SU-DHL-6 (cell line): ENCODE measurements at regions not wholly inside any gene's neighbourhood (a gene's known extent, or its start where the extent isn't known, plus 50 kb on each side); places are given as distances from the start of the nearest gene placed in this dataset.
"Not testable (repeated sequence)": the region's sequence is repeated elsewhere in the genome, so short reads cannot be mapped to it uniquely, and the experiment has no call there.

Experiments
- H2AFZ ChIP-seq: fragments of 200-600 bp; sonication (generic); 2 replicates; pipeline ENCODE4 v1.6.1; 2014; ENCODE audit warnings: low read depth, mild to moderate bottlenecking, moderate library complexity, mixed read lengths, antibody characterized with exemption, low read length; ENCODE audit not compliant: severe bottlenecking
- H3F3A ChIP-seq: fragments of 200-600 bp; shearing (Covaris generic); 2 replicates; pipeline ENCODE4 v1.6.0; 2016; ENCODE audit warnings: antibody characterized with exemption, mild to moderate bottlenecking; ENCODE audit not compliant: insufficient read depth
- H3K27ac ChIP-seq: fragments of 200-600 bp; sonication (generic); 2 replicates; pipeline ENCODE4 v1.5.1; 2016; ENCODE audit warnings: low read depth, mild to moderate bottlenecking, low read length, moderate library complexity, mixed read lengths
- H3K27me3 ChIP-seq: fragments of 200-600 bp; sonication (generic), shearing (Covaris generic); 2 replicates; pipeline ENCODE4 v1.6.0; 2014; ENCODE audit warnings: mild to moderate bottlenecking, low read length
- H3K36me3 ChIP-seq: fragments of 200-600 bp; sonication (generic); 2 replicates; pipeline ENCODE4 v1.6.1; 2014; ENCODE audit warnings: mild to moderate bottlenecking, low read length, mixed read lengths
- H3K4me2 ChIP-seq: fragments of 300-600, 200-600 bp; shearing (Covaris generic), sonication (generic); 2 replicates; pipeline ENCODE4 v1.6.0; 2014; ENCODE audit warnings: low read length, low read depth, mild to moderate bottlenecking; ENCODE audit not compliant: poor library complexity, severe bottlenecking
- H3K4me3 ChIP-seq: fragments of 200-600 bp; sonication (generic); 2 replicates; pipeline ENCODE4 v1.5.1; 2014; ENCODE audit warnings: antibody characterized with exemption, low read length, mild to moderate bottlenecking, mixed read lengths; ENCODE audit not compliant: insufficient read depth, poor library complexity, severe bottlenecking
- H3K79me2 ChIP-seq: fragments of 200-600 bp; sonication (generic); 2 replicates; pipeline ENCODE4 v1.6.1; 2014; ENCODE audit warnings: mild to moderate bottlenecking, low read length, moderate library complexity; ENCODE audit not compliant: insufficient read depth
- H3K9ac ChIP-seq: fragments of 200-600 bp; sonication (generic); 2 replicates; pipeline ENCODE4 v1.7.0; 2014; ENCODE audit warnings: mild to moderate bottlenecking, low read length
- H3K9me2 ChIP-seq: fragments of 200-600 bp; sonication (generic); replicated peaks from 2 replicates; pipeline ENCODE4 v1.6.1; 2014; ENCODE audit warnings: low read length; ENCODE audit not compliant: insufficient read depth
- H3K9me3 ChIP-seq: fragments of 200-600 bp; sonication (generic); 2 replicates; pipeline ENCODE4 v1.6.1; 2014; ENCODE audit warnings: low read length, mixed read lengths; ENCODE audit not compliant: insufficient read depth
- H4K20me1 ChIP-seq: fragments of 200-600 bp; sonication (generic); 2 replicates; pipeline ENCODE4 v1.6.1; 2014; ENCODE audit warnings: low read depth, mild to moderate bottlenecking, antibody characterized with exemption, low read length, moderate library complexity, mixed read lengths
- CTCF ChIP-seq: fragments of 200-600 bp; sonication (generic); IDR thresholded peaks from one replicate; pipeline ENCODE4 v1.5.1; 2017; ENCODE audit warnings: antibody characterized with exemption, mild to moderate bottlenecking, low read length, moderate library complexity; ENCODE audit not compliant: insufficient read depth, poor library complexity, severe bottlenecking
- EZH2phosphoT487 ChIP-seq: fragments of 200-600 bp; sonication (generic), shearing (Covaris generic); conservative IDR thresholded peaks from 2 replicates; pipeline ENCODE4 v1.6.1; 2018; ENCODE audit warnings: mild to moderate bottlenecking, antibody characterized with exemption, low read length, moderate library complexity, mixed read lengths

GRCh38 chr7:80027611-80028173 lies 106.9 kb upstream of the GNAI1 start:
- no peak overlapping the region for H3K4me3 ChIP-seq
- TF ChIP-seq CTCF = no peak
- TF ChIP-seq EZH2phosphoT487 = no peak
- H4K20me1 ChIP-seq = no peaks in the 10 kb centered on the region
- no peak overlapping the region for H2AFZ ChIP-seq
- H3K27me3 ChIP-seq = no peaks in the 10 kb centered on the region
- no peaks in the 10 kb centered on the region for H3K36me3 ChIP-seq
- H3K9me3 ChIP-seq = no peaks in the 10 kb centered on the region
- H3F3A ChIP-seq = no peaks in the 10 kb centered on the region
- H3K79me2 ChIP-seq = no peaks in the 10 kb centered on the region
- H3K27ac ChIP-seq = no peak overlapping the region
- no peak overlapping the region for H3K4me2 ChIP-seq
- no peak overlapping the region for H3K9ac ChIP-seq
- H3K9me2 ChIP-seq = no peaks in the 10 kb centered on the region

GRCh38 chr7:80026766-80027165 lies 107.9 kb upstream of the GNAI1 start:
- H3K4me2 ChIP-seq = no peak overlapping the region
- no peak for TF ChIP-seq CTCF
- no peak for TF ChIP-seq EZH2phosphoT487
- no peaks in the 10 kb centered on the region for H3F3A ChIP-seq
- no peak overlapping the region for H3K27ac ChIP-seq
- no peak overlapping the region for H3K4me3 ChIP-seq
- no peaks in the 10 kb centered on the region for H3K9me2 ChIP-seq
- no peaks in the 10 kb centered on the region for H3K9me3 ChIP-seq
- H3K79me2 ChIP-seq = no peaks in the 10 kb centered on the region
- no peaks in the 10 kb centered on the region for H3K36me3 ChIP-seq
- no peak overlapping the region for H3K9ac ChIP-seq
- no peaks in the 10 kb centered on the region for H3K27me3 ChIP-seq
- no peak overlapping the region for H2AFZ ChIP-seq
- no peaks in the 10 kb centered on the region for H4K20me1 ChIP-seq

DNA sequence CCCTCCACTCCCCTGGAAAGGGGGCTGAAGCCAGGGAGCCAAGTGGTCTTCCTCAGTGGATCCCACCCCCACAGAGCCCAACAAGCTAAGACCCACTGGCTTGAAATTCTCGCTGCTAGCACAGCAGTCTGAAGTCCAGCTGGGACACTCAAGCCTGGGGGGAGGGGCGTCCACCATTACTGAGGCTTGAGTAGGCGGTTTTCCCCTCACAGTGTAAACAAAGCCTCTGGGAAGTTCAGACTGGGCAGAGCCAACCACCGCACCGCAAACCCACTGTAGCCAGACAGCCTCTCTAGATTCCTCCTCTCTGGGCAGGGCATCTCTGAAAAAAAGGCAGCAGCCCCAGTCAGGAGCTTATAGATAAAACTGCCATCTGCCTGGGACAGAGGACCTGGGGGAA lies 114.4 kb upstream of the GNAI1 start:
- not testable (repeated sequence) for H3K4me2 ChIP-seq, H3K27me3 ChIP-seq, H3K9me3 ChIP-seq, H3K9me2 ChIP-seq, H3K9ac ChIP-seq, H3K27ac ChIP-seq, H3K4me3 ChIP-seq, H3K36me3 ChIP-seq, H2AFZ ChIP-seq, H3K79me2 ChIP-seq, H4K20me1 ChIP-seq, H3F3A ChIP-seq

DNA sequence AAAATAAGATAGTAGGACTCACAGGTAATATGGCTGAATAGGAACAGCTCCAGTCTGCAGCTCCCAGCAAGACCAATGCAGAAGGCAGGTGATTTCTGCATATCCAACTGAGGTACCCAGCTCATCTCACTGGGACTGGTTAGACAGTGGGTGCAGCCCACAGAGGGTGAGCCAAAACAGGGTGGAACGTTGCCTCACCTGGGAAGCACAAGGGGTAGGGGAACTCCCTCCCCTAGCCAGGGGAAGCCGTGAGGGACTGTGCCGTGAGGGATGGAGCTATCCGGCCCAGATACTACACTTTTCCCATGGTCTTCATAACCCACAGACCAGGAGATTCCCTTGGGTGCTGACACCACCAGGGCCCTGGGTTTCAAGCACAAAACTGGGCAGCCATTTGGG lies 114.8 kb upstream of the GNAI1 start:
- H3K4me3 ChIP-seq, H3K27me3 ChIP-seq, H3K4me2 ChIP-seq, H3K9ac ChIP-seq, H3K79me2 ChIP-seq, H3K9me3 ChIP-seq, H3K27ac ChIP-seq, H3K36me3 ChIP-seq, H3F3A ChIP-seq, H3K9me2 ChIP-seq, H4K20me1 ChIP-seq, H2AFZ ChIP-seq: not testable (repeated sequence)
